GM12878 (cell line): ENCODE measurements at regions not wholly inside any gene's neighbourhood (a gene's known extent, or its start where the extent isn't known, plus 50 kb on each side); places are given as distances from the start of the nearest gene placed in this dataset.

ENCODE experiments used
- BACH1 ChIP-seq: fragments of 450-650 bp; IDR thresholded peaks from 2 replicates; pipeline ENCODE4 v1.6.1; 2017; ENCODE audit warnings: mild to moderate bottlenecking, borderline replicate concordance
- BHLHE40 ChIP-seq, 2 experiments: fragments of 450-650 bp in 1 of 2; IDR thresholded peaks; 2 replicates each; pipeline ENCODE4 v1.6.1; 2011 to 2017; ENCODE audit warnings: low read depth in 2 of 2, borderline replicate concordance in 1 of 2, improper control_type of control experiment in 1 of 2, low read length in 1 of 2, mild to moderate bottlenecking in 1 of 2
- CHD2 ChIP-seq: IDR thresholded peaks from 2 replicates; pipeline ENCODE4 v1.6.1; 2011; ENCODE audit warnings: low read depth, low read length, improper control_type of control experiment, borderline replicate concordance
- DPF2 ChIP-seq: fragments of 450-650 bp; IDR thresholded peaks from 2 replicates; pipeline ENCODE4 v1.6.1; 2017; ENCODE audit warnings: mild to moderate bottlenecking
- EGR1 ChIP-seq, 2 experiments: IDR thresholded peaks; 1 replicate in 1 of 2; 2 replicates in 1 of 2; pipeline ENCODE4 v1.6.1; 2011 to 2012; ENCODE audit warnings: low read depth in 2 of 2, low read length in 2 of 2, borderline replicate concordance in 1 of 2, mild to moderate bottlenecking in 1 of 2, moderate library complexity in 1 of 2
- FOXM1 ChIP-seq: IDR thresholded peaks from 2 replicates; pipeline ENCODE4 v1.6.1; 2012; ENCODE audit warnings: low read depth, mild to moderate bottlenecking, inconsistent platforms, low read length, moderate library complexity
- IKZF2 ChIP-seq, 2 experiments: fragments of 450-650 bp; IDR thresholded peaks; 2 replicates each; pipeline ENCODE4 v1.6.1; 2017; ENCODE audit warnings: mild to moderate bottlenecking in 2 of 2, moderate library complexity in 2 of 2
- IRF4 ChIP-seq: IDR thresholded peaks from 2 replicates; pipeline ENCODE4 v1.6.1; 2011; ENCODE audit warnings: low read depth, low read length
- JUNB ChIP-seq: IDR thresholded peaks from 2 replicates; pipeline ENCODE4 v1.6.1; 2016; ENCODE audit warnings: antibody characterized with exemption, mild to moderate bottlenecking
- MEF2B ChIP-seq: fragments of 450-650 bp; IDR thresholded peaks from 2 replicates; pipeline ENCODE4 v1.6.1; 2018; ENCODE audit warnings: mild to moderate bottlenecking, moderate library complexity; ENCODE audit not compliant: partially characterized antibody, poor library complexity, severe bottlenecking
- MTA2 ChIP-seq: fragments of 450-650 bp; IDR thresholded peaks from 2 replicates; pipeline ENCODE4 v1.6.1; 2016; ENCODE audit warnings: low read depth, mild to moderate bottlenecking, moderate library complexity
- MTA3 ChIP-seq: IDR thresholded peaks from 2 replicates; pipeline ENCODE4 v1.6.1; 2012; ENCODE audit warnings: low read length, inconsistent platforms, borderline replicate concordance
- NBN ChIP-seq: fragments of 450-650 bp; IDR thresholded peaks from 2 replicates; pipeline ENCODE4 v1.6.1; 2016
- NFIC ChIP-seq: IDR thresholded peaks from 2 replicates; pipeline ENCODE4 v1.6.1; 2012; ENCODE audit warnings: low read depth, mild to moderate bottlenecking, inconsistent platforms, low read length, moderate library complexity
- NR2C1 ChIP-seq: fragments of 450-650 bp; IDR thresholded peaks from 2 replicates; pipeline ENCODE4 v1.6.1; 2017; ENCODE audit warnings: antibody characterized with exemption, mild to moderate bottlenecking, moderate library complexity
- PKNOX1 ChIP-seq: fragments of 450-650 bp; IDR thresholded peaks from 2 replicates; pipeline ENCODE4 v1.6.1; 2016; ENCODE audit warnings: mild to moderate bottlenecking
- PML ChIP-seq: IDR thresholded peaks from 2 replicates; pipeline ENCODE4 v1.6.1; 2012; ENCODE audit warnings: low read length, inconsistent platforms
- POU2F2 ChIP-seq: IDR thresholded peaks from 3 replicates; pipeline ENCODE4 v1.6.1; 2011; ENCODE audit warnings: low read depth, mild to moderate bottlenecking, low read length, borderline replicate concordance
- RB1 ChIP-seq: fragments of 450-650 bp; formaldehyde crosslinking; IDR thresholded peaks from 2 replicates; pipeline ENCODE4 v1.6.1; 2017; ENCODE audit warnings: mild to moderate bottlenecking, borderline replicate concordance
- RCOR1 ChIP-seq: conservative IDR thresholded peaks from 2 replicates; pipeline ENCODE4 v1.6.1; 2012; ENCODE audit warnings: low read depth, low read length, improper control_type of control experiment
- SKIL ChIP-seq: fragments of 450-650 bp; IDR thresholded peaks from 2 replicates; pipeline ENCODE4 v1.6.1; 2017; ENCODE audit warnings: mild to moderate bottlenecking, low read depth, inconsistent platforms; ENCODE audit not compliant: poor library complexity, severe bottlenecking
- SREBF2 ChIP-seq: IDR thresholded peaks from 2 replicates; pipeline ENCODE4 v1.6.1; 2012; ENCODE audit warnings: mild to moderate bottlenecking, low read length
- STAT3 ChIP-seq: IDR thresholded peaks from 2 replicates; pipeline ENCODE4 v1.6.1; 2011; ENCODE audit warnings: low read depth, low read length, improper control_type of control experiment
- TARDBP ChIP-seq: IDR thresholded peaks from 2 replicates; pipeline ENCODE4 v1.6.1; 2016; ENCODE audit warnings: borderline replicate concordance
- TBL1XR1 ChIP-seq: IDR thresholded peaks from 2 replicates; pipeline ENCODE4 v1.6.1; 2012; ENCODE audit warnings: low read depth, low read length, improper control_type of control experiment
- ZNF24 ChIP-seq: fragments of 450-650 bp; IDR thresholded peaks from 2 replicates; pipeline ENCODE4 v1.6.1; 2017; ENCODE audit warnings: antibody characterized with exemption, mild to moderate bottlenecking
- ZSCAN29 ChIP-seq: fragments of 450-650 bp; IDR thresholded peaks from 2 replicates; pipeline ENCODE4 v1.6.1; 2017; ENCODE audit warnings: mild to moderate bottlenecking, moderate library complexity
- ZZZ3 ChIP-seq: IDR thresholded peaks from 2 replicates; pipeline ENCODE4 v1.6.1; 2011; ENCODE audit warnings: low read depth; ENCODE audit not compliant: control insufficient read depth, insufficient read length
- TF ChIP-seq, protein P1 (sequence below): fragments of 450-650 bp; IDR thresholded peaks from 2 replicates; pipeline ENCODE4 v1.6.1; 2017; ENCODE audit warnings: borderline replicate concordance

DNA sequence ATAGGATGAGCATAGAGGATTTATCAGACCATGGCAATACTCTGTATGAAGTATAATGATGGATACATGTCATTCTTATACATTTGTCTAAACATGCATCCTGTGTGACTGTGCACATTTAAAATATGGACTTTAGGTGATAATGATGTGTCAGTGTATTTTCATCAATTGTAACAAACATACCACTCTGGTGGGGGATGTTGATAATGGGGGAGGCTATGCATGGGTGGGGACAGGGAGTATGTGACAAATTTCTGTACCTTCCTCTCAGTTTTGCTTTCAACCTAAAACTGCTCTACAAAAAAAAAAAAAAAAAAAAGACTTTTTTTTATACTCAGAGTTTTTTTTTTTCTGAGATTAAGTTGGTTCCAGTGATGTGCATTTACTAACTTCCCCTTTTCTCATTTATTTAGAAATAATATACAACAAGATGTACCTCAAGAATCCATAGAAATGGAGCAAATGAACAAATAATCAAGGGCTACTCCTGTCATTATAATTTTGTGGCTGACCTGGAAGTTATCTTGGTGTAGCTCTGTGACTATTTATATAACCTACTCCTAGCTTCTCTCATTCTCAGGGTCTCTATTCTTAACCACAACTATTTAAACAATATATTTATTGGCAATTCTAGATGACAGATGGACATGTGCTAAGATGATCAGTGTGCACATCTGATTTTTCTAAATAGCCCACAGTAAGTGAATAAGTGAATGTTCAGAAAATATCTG lies 108.9 kb upstream of the ITGA4 start (continued):
- peak; percentile 35 for TF ChIP-seq SKIL
- peak; percentile 25; the same call in 1 of the 2 replicates for TF ChIP-seq ZNF24
- TF ChIP-seq FOXM1, result peak; percentile 65; the same call in 1 of the 2 replicates
- peak; percentile 81 for TF ChIP-seq MTA2
- TF ChIP-seq NBN, result 0 out of 2 replicates have a peak, but pooled peaks have one; percentile 25
- TF ChIP-seq CHD2, result peak; percentile 39; the same call in 1 of the 2 replicates
- TF ChIP-seq BACH1, result peak; percentile 72; the same call in 1 of the 2 replicates
- no peak for TF ChIP-seq RB1
- no peak for TF ChIP-seq ZSCAN29
- peak; percentile 27 for TF ChIP-seq MEF2B
- peak; percentile 81 for TF ChIP-seq JUNB
- peak; percentile 64 to 68; a peak in 2 of 4 replicates for TF ChIP-seq IKZF2 (IDR thresholded peaks at IDR 0.05)
- TF ChIP-seq NFIC, result peak; percentile 89
- TF ChIP-seq, protein P1, sequence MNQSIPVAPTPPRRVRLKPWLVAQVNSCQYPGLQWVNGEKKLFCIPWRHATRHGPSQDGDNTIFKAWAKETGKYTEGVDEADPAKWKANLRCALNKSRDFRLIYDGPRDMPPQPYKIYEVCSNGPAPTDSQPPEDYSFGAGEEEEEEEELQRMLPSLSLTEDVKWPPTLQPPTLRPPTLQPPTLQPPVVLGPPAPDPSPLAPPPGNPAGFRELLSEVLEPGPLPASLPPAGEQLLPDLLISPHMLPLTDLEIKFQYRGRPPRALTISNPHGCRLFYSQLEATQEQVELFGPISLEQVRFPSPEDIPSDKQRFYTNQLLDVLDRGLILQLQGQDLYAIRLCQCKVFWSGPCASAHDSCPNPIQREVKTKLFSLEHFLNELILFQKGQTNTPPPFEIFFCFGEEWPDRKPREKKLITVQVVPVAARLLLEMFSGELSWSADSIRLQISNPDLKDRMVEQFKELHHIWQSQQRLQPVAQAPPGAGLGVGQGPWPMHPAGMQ, result no peak
- peak; percentile 51; the same call in 1 of the 2 replicates for TF ChIP-seq PML
- TF ChIP-seq STAT3, result no peak
- peak; percentile 38; the same call in 1 of the 2 replicates for TF ChIP-seq PKNOX1
- 0 out of 2 replicates have a peak, but pooled peaks have one; percentile 17 for TF ChIP-seq NR2C1
- no peak for TF ChIP-seq ZZZ3
- no peak for TF ChIP-seq SREBF2
- TF ChIP-seq MTA3, result peak; percentile 74; the same call in 1 of the 2 replicates
- TF ChIP-seq BHLHE40 (IDR thresholded peaks at IDR 0.05; ENCODE audit: borderline replicate concordance in 1 of 2, low read depth in 2 of 2, low read length in 1 of 2), result peak; percentile 11 to 39; a peak in 1 of 4 replicates
- peak; percentile 76 for TF ChIP-seq DPF2
- peak; percentile 53; the same call in 1 of the 2 replicates for TF ChIP-seq IRF4
- peak; percentile 75; the same call in 2 of the 3 replicates for TF ChIP-seq POU2F2
- TF ChIP-seq RCOR1, result 0 out of 2 replicates have a peak, but pooled peaks have one; percentile 59
- peak in 1 of 2 experiments; percentile 50; a peak in 1 of 3 replicates for TF ChIP-seq EGR1 (IDR thresholded peaks at IDR 0.05; ENCODE audit: borderline replicate concordance in 1 of 2, low read depth in 2 of 2, low read length in 2 of 2)
- TF ChIP-seq TBL1XR1, result peak; percentile 42; the same call in 1 of the 2 replicates
- no peak for TF ChIP-seq TARDBP
